Dermis blood vessel endothelial cell (primary cell): ENCODE measurements at regions not wholly inside any gene's neighbourhood (a gene's known extent, or its start where the extent isn't known, plus 50 kb on each side); places are given as distances from the start of the nearest gene placed in this dataset.
A peak's percentile ranks its signal among the peaks of the same experiment; 100 is the strongest.

Experiments
- DNase-seq: peaks from one replicate; pipeline ENCODE4 v3.0.0; 2010

GRCh38 chr18:10182009-10182624, 268.3 kb downstream of the VAPA start:
- no peak for DNase-seq

DNA sequence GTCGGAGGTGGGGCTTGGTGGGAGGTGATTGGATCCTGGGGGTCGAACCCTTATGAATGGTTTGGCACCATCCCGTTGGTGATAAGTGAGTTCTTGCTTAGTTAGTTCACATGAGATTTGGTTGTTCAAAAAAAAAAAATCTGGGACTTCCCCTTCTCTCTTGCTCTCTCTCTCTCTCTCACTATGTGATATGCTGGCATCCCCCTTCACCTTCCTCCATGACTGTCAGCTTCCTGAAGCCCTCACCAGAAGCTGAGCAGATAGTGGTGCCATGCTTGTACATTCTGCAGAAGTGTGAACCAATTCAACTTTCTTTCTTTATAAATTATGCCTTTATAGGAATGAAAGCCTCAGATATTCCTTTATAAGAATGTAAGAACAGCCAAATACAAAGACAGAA, 269.7 kb upstream of the APCDD1 start:
- no peak for DNase-seq

GRCh38 chr18:10188971-10189810, 265.2 kb upstream of the APCDD1 start:
- no peak for DNase-seq

- DNase-seq, result no peak
Measured at GRCh38 chr18:10190564-10190963, 263.9 kb upstream of the APCDD1 start.

- no peak for DNase-seq
Measured at GRCh38 chr18:10193444-10193843, 261.0 kb upstream of the APCDD1 start.

DNA sequence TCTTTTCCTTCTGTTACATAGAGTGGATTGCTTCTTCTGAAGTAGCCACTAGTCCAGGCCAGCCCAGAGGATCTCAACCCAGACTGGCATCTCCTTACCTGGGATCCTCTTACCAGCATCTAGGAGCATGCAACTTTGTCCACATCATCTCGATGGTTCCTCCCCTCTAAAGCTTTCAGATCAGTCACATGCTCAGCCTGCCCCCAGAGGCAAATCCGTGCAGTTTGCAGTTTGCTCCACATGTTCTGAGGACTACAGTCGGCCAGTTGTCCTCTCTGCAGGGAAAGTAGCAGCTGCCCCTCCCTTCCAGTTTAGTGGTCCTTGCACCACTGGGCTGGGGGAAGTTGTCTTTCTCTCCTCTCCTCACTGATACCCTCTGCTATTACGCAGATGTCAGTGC, 259.8 kb upstream of the APCDD1 start:
- peak; percentile 4 for DNase-seq

DNA sequence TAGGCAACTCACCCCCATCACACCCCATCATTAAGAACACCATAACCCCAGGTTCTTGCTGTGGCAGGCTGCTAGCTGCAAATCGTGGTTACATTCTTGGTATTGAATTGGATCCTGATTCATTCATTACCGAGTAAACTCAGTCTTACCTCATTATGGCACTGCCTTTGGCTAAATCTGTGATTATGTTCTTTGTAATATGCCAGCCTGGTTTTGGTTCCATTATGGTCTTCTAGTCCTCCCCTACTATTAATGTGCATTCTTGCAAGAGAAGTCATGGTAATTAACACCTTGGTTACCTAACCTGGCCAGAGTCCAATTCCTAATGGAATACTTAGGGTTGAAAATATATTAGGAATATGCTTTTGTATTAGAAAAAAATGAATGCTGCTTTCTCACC, 258.9 kb upstream of the APCDD1 start:
- no peak for DNase-seq

GRCh38 chr18:10197097-10197496, 257.3 kb upstream of the APCDD1 start:
- no peak for DNase-seq

GRCh38 chr18:10201226-10201625, 253.2 kb upstream of the APCDD1 start:
- DNase-seq, result no peak

DNA sequence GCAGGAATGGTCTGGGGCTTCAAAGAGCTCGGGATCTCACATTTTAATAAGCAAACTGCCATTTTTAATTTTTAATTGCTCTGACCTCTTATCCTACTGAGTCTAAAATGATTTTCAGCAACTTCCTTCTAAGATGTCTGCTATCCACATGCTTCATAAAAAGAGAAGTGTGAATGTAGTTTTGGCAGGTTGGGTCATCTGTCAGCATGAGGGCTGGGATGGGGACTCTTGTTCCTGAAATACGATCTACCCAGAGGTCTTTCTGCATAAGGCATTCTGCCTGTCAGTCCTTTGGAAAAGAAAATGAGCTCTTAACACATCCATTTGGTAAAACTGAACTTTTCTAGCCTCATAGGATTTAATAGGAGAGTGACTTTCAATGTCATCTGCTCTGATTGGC, 252.8 kb upstream of the APCDD1 start:
- DNase-seq, result no peak

DNA sequence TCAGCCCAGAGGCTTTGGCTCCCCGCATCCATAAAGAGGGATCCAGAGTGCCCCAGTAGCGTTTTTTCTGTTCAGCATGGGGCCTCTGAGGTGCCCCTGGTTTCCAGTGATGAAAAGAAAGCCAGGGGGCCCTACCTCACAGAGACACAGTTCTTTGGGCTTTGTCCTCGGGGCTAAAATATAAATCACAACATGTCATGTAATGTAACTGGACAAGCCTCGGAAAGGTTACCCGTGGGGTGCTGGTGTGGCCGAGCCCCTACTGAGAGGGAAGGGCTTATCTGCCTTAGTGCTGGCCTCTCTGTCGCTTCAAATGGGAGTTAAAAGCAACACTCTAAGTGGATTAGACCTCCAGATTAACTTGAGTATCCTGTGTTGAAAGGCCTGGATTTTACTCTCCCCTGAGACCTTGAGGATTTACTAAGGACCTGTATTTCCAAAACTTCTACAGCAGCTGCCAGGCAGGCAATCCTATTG, 251.6 kb upstream of the APCDD1 start:
- no peak for DNase-seq

DNA sequence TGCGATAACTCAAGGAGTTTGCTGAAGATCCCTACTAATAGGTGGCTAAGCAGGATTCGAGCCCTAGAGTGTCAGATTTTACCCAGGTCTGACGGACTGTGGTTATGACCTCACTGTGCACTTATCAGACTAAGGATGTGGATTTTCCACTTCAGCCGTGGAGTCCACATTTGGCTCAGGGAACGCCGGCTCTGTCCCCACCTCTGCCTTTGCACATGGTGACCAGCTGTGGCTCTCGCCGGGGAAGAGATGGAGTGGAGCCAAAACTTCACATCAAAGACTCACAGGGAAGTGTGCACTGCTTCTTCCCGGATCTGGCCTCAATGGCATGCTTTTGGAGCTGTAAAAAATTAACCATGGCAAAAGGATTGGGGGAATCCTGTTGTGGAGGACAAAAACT, 249.3 kb upstream of the APCDD1 start:
- no peak for DNase-seq

DNA sequence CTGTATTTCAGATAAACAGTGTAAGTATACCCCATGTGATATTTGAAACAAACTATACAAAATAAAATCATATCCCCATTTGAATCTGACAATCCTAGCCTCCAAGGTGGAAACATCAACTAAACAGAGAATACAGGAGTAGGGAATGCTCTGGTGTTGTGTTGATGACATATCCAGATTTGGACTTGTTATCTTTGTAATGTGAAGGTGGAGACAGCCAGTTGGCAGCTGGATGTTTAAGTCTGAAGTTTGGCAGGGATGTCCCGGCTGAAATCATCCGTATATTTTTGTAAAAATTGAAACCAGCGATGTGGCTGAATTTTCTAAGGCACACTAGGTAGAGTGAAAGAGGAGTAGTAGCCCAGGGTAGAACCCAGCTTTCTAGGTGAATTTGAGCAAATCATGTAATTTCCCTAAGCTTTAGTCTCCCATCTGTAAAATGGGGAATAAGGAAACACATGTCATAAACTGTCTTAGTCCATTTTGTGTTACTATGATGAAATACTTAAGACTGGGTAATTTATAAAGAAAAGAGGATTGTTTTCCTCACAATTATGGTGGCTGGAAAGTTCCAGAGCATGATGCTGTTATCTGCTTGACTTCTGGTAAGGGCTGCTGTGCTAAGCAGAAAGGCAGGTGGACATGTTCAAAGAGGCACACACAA, 246.6 kb upstream of the APCDD1 start:
- DNase-seq, result no peak

- no peak for DNase-seq
Measured at GRCh38 chr18:10209302-10209701, 245.1 kb upstream of the APCDD1 start.

- no peak for DNase-seq
Measured at GRCh38 chr18:10210057-10210633, 244.3 kb upstream of the APCDD1 start.

GRCh38 chr18:10213526-10213925, 240.9 kb upstream of the APCDD1 start:
- DNase-seq, result peak; percentile 8

DNA sequence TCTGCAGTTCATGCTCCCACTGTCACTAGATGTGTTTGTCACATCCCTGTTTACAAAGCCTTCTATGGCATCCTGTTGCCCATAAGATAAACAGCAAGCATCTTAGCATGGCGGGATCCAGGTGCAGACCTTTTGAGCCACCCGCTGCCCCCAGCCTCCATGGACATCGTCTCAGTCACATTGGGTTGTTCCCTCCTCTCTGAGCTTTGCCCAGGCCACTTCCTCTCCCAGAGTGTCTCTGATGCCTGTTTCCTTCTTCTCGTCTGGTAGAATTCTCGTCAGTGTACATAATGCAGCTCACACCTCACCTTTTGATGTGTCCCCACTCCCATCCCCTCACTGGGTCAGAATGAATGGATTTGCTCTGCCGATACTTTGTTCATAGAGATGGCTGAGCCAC, 239.0 kb upstream of the APCDD1 start:
- no peak for DNase-seq

DNA sequence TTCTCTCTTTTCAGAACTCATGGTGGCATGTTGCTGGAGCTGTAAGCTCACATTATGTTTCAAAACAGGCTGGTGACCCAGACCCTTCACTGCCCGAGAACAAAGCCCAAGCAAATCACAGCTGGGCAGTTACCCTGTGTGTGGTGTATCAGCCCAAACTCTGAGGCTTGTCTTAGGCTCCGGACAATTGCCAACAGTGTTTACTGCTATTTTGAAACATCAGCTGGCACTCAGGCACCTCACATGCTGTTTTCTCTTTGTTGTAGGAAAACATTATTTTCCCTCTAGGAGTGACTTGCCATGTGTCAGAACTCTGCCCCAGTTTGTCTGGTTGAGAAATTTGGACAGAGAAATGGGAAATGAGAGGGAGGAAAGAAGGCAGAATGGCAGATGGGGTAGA, 237.6 kb upstream of the APCDD1 start:
- DNase-seq, result no peak

DNA sequence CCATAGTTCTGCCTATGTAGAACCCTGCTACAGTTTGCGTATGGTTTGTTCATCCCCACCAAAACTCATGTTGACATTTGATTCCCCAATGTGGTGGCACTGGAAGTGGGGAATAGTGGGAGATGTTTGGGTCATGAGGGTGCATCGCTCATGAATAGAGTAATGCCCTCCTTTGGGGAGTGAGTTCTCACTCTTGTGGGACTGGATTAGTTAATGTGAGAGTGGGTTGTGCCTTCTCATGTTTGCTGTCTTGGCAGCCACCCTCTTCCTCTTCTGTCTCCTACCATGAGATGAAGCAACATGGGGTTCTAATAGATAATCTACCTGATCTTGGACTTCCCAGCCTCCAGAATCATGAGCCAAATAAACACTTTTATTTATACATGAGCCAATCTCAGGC, 237.2 kb upstream of the APCDD1 start:
- no peak for DNase-seq

DNA sequence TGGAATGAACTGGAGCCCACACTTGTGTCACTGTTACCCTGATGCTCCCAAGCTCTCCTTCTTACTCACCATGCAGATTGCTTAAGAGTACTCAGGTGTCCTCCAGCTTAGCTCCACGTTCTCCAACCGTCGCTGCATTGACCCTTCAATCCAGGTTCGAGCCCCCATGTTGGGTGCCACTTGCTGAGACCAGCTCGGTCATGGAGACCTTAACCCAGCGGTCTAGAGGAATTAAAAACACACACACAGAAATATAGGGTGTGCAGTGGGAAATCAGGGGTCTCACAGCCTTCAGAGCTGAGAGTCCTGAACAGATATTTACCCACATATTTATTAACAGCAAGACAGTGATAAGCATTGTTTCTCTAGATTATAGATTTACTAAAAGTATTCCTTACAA, 229.1 kb upstream of the APCDD1 start:
- no peak for DNase-seq

- no peak for DNase-seq
Measured at GRCh38 chr18:10226971-10227370, 227.5 kb upstream of the APCDD1 start.

GRCh38 chr18:10228326-10228725, 226.1 kb upstream of the APCDD1 start:
- peak; percentile 17 for DNase-seq

- DNase-seq, result no peak
Measured at GRCh38 chr18:10229458-10229857, 225.0 kb upstream of the APCDD1 start.
